Glutamatergic neuron (in vitro differentiated cells): ENCODE measurements at regions not wholly inside any gene's neighbourhood (a gene's known extent, or its start where the extent isn't known, plus 50 kb on each side); places are given as distances from the start of the nearest gene placed in this dataset.

ENCODE experiments used
- DNase-seq: peaks from one replicate; pipeline ENCODE4 v3.0.0; 2022
- H3K27ac Mint-ChIP-seq: one replicate; pipeline ENCODE4 v1.8.0; 2020; ENCODE audit warnings: mild to moderate bottlenecking, mixed read lengths, inconsistent platforms; ENCODE audit not compliant: unreplicated experiment
- H3K27me3 Mint-ChIP-seq: one replicate; pipeline ENCODE4 v1.8.0; 2020; ENCODE audit warnings: mild to moderate bottlenecking, moderate library complexity, mixed read lengths, inconsistent platforms; ENCODE audit not compliant: unreplicated experiment
- H3K36me3 Mint-ChIP-seq: one replicate; pipeline ENCODE4 v1.8.0; 2020; ENCODE audit warnings: mild to moderate bottlenecking, mixed read lengths, inconsistent platforms; ENCODE audit not compliant: unreplicated experiment
- H3K4me1 Mint-ChIP-seq: one replicate; pipeline ENCODE4 v1.8.0; 2020; ENCODE audit warnings: mild to moderate bottlenecking, low read depth, mixed read lengths, inconsistent platforms; ENCODE audit not compliant: unreplicated experiment
- H3K4me3 Mint-ChIP-seq: one replicate; pipeline ENCODE4 v1.8.0; 2020; ENCODE audit warnings: mild to moderate bottlenecking, mixed read lengths, inconsistent platforms; ENCODE audit not compliant: unreplicated experiment
- H3K9me3 Mint-ChIP-seq: one replicate; pipeline ENCODE4 v1.8.0; 2020; ENCODE audit warnings: mild to moderate bottlenecking, moderate library complexity, mixed read lengths, inconsistent platforms; ENCODE audit not compliant: unreplicated experiment
- TF ChIP-seq, protein P1 (sequence below): fragments of 200-600 bp; sonication (generic); IDR thresholded peaks from one replicate; pipeline ENCODE4 v1.5.0; 2021; ENCODE audit not compliant: partially characterized antibody, unreplicated experiment

DNA sequence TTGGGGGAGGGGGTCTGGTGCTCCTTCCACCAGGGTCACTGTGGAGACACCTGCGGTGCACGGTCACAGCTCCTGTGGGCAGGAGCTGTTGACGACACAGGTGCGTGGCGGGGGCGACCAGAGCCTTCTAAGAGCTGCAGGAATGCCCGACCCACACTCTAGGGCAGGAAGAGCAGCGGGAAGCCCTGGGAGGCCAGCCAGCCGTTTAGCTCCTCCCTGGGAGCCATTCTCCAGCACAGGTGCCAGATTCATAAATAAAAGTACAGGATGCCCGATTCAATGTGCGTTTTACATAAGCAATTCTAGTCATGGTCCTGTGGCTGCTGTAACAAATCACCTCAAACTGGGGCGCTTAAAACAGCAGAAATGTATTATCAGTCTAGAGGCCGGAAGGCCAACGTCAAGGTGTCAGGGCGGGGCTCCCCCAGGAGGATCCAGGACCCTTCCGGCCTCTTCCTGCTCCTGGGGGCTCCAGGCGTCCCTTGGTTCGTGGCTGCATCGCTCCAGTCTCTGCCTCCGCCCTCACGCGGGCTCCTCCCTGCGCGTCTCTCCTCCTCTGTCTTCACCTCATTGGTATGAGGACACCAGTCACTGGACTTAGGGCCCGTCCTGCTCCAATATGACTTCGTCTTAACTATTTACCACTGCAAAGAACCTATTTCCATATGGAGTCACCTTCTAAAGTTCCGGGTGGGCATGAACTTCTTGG, 155.4 kb downstream of the FOXL1 start:
- Mint-ChIP-seq H3K4me3 (no peak overlapping the region), H3K27ac (no peak overlapping the region), H3K27me3 (peaks cover 6% of the 10 kb centered on the region), H3K9me3 (peaks cover 4% of the 10 kb centered on the region), H3K36me3 (peaks cover 4% of the 10 kb centered on the region), H3K4me1 (peaks cover 11% of the 10 kb centered on the region)
- TF ChIP-seq, protein P1, sequence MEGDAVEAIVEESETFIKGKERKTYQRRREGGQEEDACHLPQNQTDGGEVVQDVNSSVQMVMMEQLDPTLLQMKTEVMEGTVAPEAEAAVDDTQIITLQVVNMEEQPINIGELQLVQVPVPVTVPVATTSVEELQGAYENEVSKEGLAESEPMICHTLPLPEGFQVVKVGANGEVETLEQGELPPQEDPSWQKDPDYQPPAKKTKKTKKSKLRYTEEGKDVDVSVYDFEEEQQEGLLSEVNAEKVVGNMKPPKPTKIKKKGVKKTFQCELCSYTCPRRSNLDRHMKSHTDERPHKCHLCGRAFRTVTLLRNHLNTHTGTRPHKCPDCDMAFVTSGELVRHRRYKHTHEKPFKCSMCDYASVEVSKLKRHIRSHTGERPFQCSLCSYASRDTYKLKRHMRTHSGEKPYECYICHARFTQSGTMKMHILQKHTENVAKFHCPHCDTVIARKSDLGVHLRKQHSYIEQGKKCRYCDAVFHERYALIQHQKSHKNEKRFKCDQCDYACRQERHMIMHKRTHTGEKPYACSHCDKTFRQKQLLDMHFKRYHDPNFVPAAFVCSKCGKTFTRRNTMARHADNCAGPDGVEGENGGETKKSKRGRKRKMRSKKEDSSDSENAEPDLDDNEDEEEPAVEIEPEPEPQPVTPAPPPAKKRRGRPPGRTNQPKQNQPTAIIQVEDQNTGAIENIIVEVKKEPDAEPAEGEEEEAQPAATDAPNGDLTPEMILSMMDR, result no peak
- peak; percentile 12 for DNase-seq

DNA sequence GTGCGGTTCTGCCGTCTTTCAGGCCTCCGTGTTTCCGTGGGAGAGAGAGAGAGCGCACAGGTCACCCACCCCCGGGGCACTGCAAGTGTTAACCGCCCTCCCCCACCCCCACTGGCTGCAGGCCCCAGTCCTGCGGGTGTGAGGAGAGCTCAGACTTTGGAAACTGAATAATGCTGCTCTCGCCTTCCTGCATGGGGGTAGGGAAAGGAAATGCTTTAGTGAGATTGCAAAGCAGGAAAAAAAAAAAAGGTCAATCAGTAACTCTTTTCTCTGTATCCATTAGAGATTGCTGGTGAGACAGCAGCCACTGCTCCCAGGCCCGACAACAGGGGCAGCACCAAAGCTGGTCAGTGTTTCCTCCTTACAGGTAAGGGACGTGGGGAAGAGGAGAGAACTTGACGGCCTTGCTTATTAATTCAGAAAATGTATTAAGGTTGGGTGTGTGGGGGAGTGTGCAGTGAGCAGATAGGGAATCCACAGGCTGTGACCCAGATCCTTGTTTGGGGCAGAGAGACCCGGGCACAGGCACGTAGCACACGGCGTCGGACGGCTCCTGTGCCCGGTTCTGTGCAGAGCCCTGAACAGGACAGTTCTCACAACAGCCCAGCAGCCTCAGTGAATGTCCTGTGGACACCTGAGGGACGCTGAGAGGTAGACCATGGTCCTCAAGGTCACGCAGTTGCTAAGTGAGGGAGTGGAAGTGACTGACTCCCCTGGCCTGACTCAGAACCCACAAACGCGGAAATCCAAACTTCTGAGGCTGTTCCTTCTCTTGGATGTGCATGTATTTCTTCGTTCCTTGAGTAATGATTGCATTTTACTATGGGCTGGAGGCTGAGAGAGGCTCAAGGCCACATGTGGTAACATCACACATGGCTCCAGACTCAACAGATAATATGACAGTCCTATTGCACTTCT, 156.5 kb downstream of the FOXL1 start:
- TF ChIP-seq, protein P1, result no peak
- H3K27ac Mint-ChIP-seq, result no peak overlapping the region
- DNase-seq, result peak; percentile 15
- H3K9me3 Mint-ChIP-seq, result peaks cover 7% of the 10 kb centered on the region
- H3K27me3 Mint-ChIP-seq, result peaks cover 6% of the 10 kb centered on the region
- peaks cover 11% of the 10 kb centered on the region for H3K36me3 Mint-ChIP-seq
- H3K4me3 Mint-ChIP-seq, result no peak overlapping the region
- peaks cover 11% of the 10 kb centered on the region for H3K4me1 Mint-ChIP-seq

DNA sequence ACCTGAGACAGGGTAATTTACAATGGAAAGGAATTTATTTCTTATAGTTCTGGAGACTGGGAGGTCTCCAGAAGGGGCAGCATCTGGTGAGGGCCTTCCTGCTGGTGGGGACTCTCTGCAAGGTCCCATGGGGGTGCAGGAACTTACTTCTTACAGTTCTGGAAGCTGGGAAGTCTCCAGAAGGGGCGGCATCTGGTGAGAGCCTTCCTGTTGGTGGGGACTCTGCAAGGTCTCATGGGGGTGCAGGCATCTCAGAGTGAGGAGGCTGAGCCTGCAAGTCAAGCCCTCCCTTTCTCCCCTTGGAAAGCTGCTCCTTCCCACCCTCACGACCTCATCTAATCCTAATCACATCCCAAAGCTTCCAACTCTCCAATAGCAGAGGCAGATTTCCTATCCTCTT, 157.4 kb downstream of the FOXL1 start:
- peak; percentile 2 for DNase-seq
- H3K36me3 Mint-ChIP-seq, result peaks cover 11% of the 10 kb centered on the region
- no peak overlapping the region for H3K27ac Mint-ChIP-seq
- no peak overlapping the region for H3K4me3 Mint-ChIP-seq
- H3K27me3 Mint-ChIP-seq, result peaks cover 5% of the 10 kb centered on the region
- H3K9me3 Mint-ChIP-seq, result peaks cover 7% of the 10 kb centered on the region
- peaks cover 14% of the 10 kb centered on the region for H3K4me1 Mint-ChIP-seq
- TF ChIP-seq, protein P1, result no peak

DNA sequence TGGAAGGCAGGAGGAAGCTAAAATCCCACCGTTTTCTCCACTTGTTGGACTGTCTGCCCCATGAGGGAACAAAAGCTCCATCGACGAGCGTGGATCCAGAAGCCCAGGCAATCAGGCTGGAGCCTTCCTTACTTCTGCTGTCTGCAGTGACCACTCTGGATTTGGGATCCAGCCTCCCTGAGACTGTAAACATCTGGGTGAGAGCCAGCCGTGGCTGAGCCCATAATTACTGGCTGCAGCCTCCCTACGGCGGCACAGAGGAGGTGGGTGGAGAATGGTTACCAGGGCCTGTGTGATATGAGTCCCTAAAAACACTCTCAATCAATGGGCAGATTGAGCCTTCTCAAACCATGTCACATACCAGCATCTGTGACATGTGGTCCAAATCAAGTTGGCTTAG, 158.2 kb downstream of the FOXL1 start:
- Mint-ChIP-seq H3K36me3 (peaks cover 11% of the 10 kb centered on the region), H3K4me3 (no peak overlapping the region), H3K4me1 (peaks cover 19% of the 10 kb centered on the region), H3K27me3 (peaks cover 3% of the 10 kb centered on the region), H3K9me3 (peaks cover 7% of the 10 kb centered on the region), H3K27ac (no peak overlapping the region)
- TF ChIP-seq, protein P1, result no peak
- peak; percentile 1 for DNase-seq
